ENCODE measurements at regions not wholly inside any gene's neighbourhood (a gene's known extent, or its start where the extent isn't known, plus 50 kb on each side); places are given as distances from the start of the nearest gene placed in this dataset.

DNA sequence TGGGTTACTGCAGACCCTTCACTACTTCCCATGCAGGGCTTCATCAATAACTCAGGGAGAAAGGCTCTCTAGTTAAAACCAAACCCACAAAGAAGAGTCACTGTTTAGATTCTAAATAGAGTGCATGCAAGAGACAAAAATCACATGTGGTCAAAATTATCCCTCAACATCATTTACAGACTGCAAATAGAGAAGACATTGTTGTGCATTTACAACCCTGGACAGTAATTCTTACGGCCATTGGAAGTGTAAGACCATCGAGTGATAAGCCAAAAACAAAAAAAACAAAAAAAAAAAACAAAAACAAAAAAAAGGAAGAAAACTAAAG lies 93.4 kb downstream of the RASSF10 start:
- Histone ChIP-seq H3K23ac (ENCODE audit: low read length in 2 of 2) (no peak overlapping the region), H4K8ac (ENCODE audit: low read length) (no peak overlapping the region), H4K91ac (ENCODE audit: low read length) (no peak overlapping the region), H3K36me3 (ENCODE audit: control insufficient read depth in 1 of 2, insufficient read depth in 2 of 2, low read depth in 1 of 2, low read length in 2 of 2) (no peaks in the 10 kb centered on the region), H3K4ac (ENCODE audit: low read depth in 1 of 2, low read length in 2 of 2) (no peak overlapping the region), H3K18ac (ENCODE audit: low read depth in 1 of 2, low read length in 2 of 2) (no peak overlapping the region), H3K4me3 (ENCODE audit: insufficient read depth in 1 of 2, low read depth in 1 of 2, low read length in 2 of 2) (no peak overlapping the region), H3K79me1 (replicated peaks; ENCODE audit: low read length, poor library complexity, severe bottlenecking) (no peaks in the 10 kb centered on the region), H3K27ac (ENCODE audit: low read length, poor library complexity, severe bottlenecking) (no peak overlapping the region), H2BK12ac (ENCODE audit: low read length in 2 of 2) (no peak overlapping the region), H3K27me3 (ENCODE audit: control insufficient read depth in 1 of 2, insufficient read depth in 1 of 2, low read length in 2 of 2) (peaks cover 0 to 54% of the 10 kb centered on the region in 2 experiments), H2BK5ac (ENCODE audit: low read depth, low read length, poor library complexity, severe bottlenecking) (no peak overlapping the region), H2BK15ac (ENCODE audit: low read depth, poor library complexity, severe bottlenecking) (no peak overlapping the region), H3K9ac (ENCODE audit: low read length) (no peak overlapping the region), H2AK5ac (ENCODE audit: low read length, severe bottlenecking) (no peak overlapping the region), H2AFZ (ENCODE audit: low read depth, low read length) (no peak overlapping the region), H3K9me3 (ENCODE audit: control insufficient read depth, low read length) (no peaks in the 10 kb centered on the region), H2BK120ac (ENCODE audit: low read depth, low read length) (no peak overlapping the region), H3K4me2 (ENCODE audit: low read length, poor library complexity, severe bottlenecking) (no peak overlapping the region), H3K4me1 (ENCODE audit: control insufficient read depth, insufficient read depth, low read depth, low read length) (no peaks in the 10 kb centered on the region), H3K14ac (ENCODE audit: low read length in 2 of 2) (no peak overlapping the region)
- no peak for DNase-seq
- 97% methylated on average over 2 of the region's 2 CpGs for WGBS

DNA sequence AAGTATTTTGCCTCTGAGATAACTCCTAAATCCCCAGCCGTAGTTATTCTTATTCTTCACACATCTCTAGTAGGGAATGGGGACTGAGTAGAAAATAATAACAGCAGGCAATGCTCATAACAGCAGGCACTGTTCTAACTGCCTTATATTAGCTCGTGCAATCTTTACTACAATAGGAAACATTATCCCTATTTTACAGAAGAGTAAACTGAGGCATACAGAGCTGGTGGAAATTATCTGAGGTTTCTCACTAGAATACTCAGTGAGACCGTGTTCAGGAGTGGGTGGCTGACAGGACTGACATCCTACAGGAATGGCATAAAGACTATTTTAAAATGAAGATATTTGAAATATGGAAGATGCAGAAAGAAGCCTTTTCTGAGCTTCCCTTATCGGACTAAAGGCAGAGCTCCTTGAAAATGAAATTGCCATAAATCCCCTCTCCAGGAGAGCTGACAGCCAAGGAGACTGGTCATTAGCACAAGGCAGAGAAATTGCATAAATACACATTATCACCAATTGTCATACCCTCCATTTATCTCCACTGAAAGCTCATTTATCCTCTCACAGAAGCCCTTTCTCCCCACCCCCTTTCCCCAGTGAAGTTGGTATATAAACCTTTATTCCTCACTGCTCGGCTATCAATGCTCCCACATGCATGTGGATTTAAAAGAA lies 93.9 kb downstream of the RASSF10 start:
- Histone ChIP-seq H3K27ac (ENCODE audit: low read length, poor library complexity, severe bottlenecking) (no peak overlapping the region), H3K14ac (ENCODE audit: low read length in 2 of 2) (no peak overlapping the region), H3K27me3 (ENCODE audit: control insufficient read depth in 1 of 2, insufficient read depth in 1 of 2, low read length in 2 of 2) (peaks cover 0 to 57% of the 10 kb centered on the region in 2 experiments), H3K9me3 (ENCODE audit: control insufficient read depth, low read length) (no peaks in the 10 kb centered on the region), H3K4ac (ENCODE audit: low read depth in 1 of 2, low read length in 2 of 2) (no peak overlapping the region), H3K9ac (ENCODE audit: low read length) (no peak overlapping the region), H3K4me3 (ENCODE audit: insufficient read depth in 1 of 2, low read depth in 1 of 2, low read length in 2 of 2) (no peak overlapping the region), H3K4me1 (ENCODE audit: control insufficient read depth, insufficient read depth, low read depth, low read length) (no peaks in the 10 kb centered on the region), H3K36me3 (ENCODE audit: control insufficient read depth in 1 of 2, insufficient read depth in 2 of 2, low read depth in 1 of 2, low read length in 2 of 2) (no peaks in the 10 kb centered on the region), H3K79me1 (replicated peaks; ENCODE audit: low read length, poor library complexity, severe bottlenecking) (no peaks in the 10 kb centered on the region), H4K8ac (ENCODE audit: low read length) (no peak overlapping the region), H2BK5ac (ENCODE audit: low read depth, low read length, poor library complexity, severe bottlenecking) (no peak overlapping the region), H3K4me2 (ENCODE audit: low read length, poor library complexity, severe bottlenecking) (no peak overlapping the region), H2BK12ac (ENCODE audit: low read length in 2 of 2) (no peak overlapping the region), H2BK120ac (ENCODE audit: low read depth, low read length) (no peak overlapping the region), H3K18ac (ENCODE audit: low read depth in 1 of 2, low read length in 2 of 2) (no peak overlapping the region), H2AK5ac (ENCODE audit: low read length, severe bottlenecking) (no peak overlapping the region), H2AFZ (ENCODE audit: low read depth, low read length) (no peak overlapping the region), H2BK15ac (ENCODE audit: low read depth, poor library complexity, severe bottlenecking) (no peak overlapping the region), H4K91ac (ENCODE audit: low read length) (no peak overlapping the region), H3K23ac (ENCODE audit: low read length in 2 of 2) (no peak overlapping the region)
- WGBS, result 64% methylated on average over 3 of the region's 5 CpGs
- no peak for DNase-seq

DNA sequence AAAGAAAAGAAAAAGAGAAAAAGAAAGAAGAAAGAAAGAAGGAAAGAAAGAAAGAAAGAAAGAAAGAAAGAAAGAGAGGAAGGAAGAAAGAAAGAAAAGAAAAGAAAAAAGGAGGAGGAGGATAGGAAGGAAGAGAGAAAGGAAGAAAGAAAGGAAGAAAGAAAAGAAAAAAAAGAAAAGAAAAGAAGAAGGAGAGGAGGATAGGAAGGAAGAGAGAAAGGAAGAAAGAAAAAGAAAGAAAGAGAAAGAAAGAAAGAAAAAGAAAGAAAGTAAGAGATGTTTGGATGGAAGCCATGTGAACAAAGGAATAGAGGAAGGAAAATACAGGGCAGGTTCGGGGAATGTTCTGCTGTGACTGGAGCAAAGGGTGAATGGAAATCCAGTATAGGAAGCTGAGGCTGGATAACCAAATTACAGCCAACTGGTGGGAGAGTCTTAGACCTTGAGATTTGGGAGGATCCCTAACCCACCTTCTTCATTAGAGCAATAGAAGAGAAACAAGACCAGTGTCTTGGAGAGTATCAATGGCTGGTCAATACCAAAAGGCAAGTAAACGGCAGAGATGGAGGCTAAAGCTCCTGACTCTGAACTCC lies 94.9 kb downstream of the RASSF10 start:
- Histone ChIP-seq H3K4ac (ENCODE audit: low read depth in 1 of 2, low read length in 2 of 2) (no peak overlapping the region), H2BK120ac (ENCODE audit: low read depth, low read length) (no peak overlapping the region), H2BK12ac (ENCODE audit: low read length in 2 of 2) (no peak overlapping the region), H3K18ac (ENCODE audit: low read depth in 1 of 2, low read length in 2 of 2) (no peak overlapping the region), H2AK5ac (ENCODE audit: low read length, severe bottlenecking) (no peak overlapping the region), H3K27me3 (ENCODE audit: control insufficient read depth in 1 of 2, insufficient read depth in 1 of 2, low read length in 2 of 2) (peaks cover 0 to 48% of the 10 kb centered on the region in 2 experiments), H3K4me1 (ENCODE audit: control insufficient read depth, insufficient read depth, low read depth, low read length) (peaks cover under 1% of the 10 kb centered on the region), H3K27ac (ENCODE audit: low read length, poor library complexity, severe bottlenecking) (no peak overlapping the region), H3K9me3 (ENCODE audit: control insufficient read depth, low read length) (peaks cover 9% of the 10 kb centered on the region), H4K8ac (ENCODE audit: low read length) (no peak overlapping the region), H4K91ac (ENCODE audit: low read length) (no peak overlapping the region), H2BK5ac (ENCODE audit: low read depth, low read length, poor library complexity, severe bottlenecking) (no peak overlapping the region), H3K23ac (ENCODE audit: low read length in 2 of 2) (no peak overlapping the region), H3K14ac (ENCODE audit: low read length in 2 of 2) (no peak overlapping the region), H3K36me3 (ENCODE audit: control insufficient read depth in 1 of 2, insufficient read depth in 2 of 2, low read depth in 1 of 2, low read length in 2 of 2) (no peaks in the 10 kb centered on the region), H3K4me3 (ENCODE audit: insufficient read depth in 1 of 2, low read depth in 1 of 2, low read length in 2 of 2) (no peak overlapping the region), H2BK15ac (ENCODE audit: low read depth, poor library complexity, severe bottlenecking) (no peak overlapping the region), H2AFZ (ENCODE audit: low read depth, low read length) (no peak overlapping the region), H3K79me1 (replicated peaks; ENCODE audit: low read length, poor library complexity, severe bottlenecking) (no peaks in the 10 kb centered on the region), H3K4me2 (ENCODE audit: low read length, poor library complexity, severe bottlenecking) (no peak overlapping the region), H3K9ac (ENCODE audit: low read length) (no peak overlapping the region)
- WGBS, result 69% methylated on average over 2 of the region's 2 CpGs
- no peak for DNase-seq

- no peaks in the 10 kb centered on the region for H3K79me1 ChIP-seq (replicated peaks; ENCODE audit: low read length, poor library complexity, severe bottlenecking)
- H2BK15ac ChIP-seq (ENCODE audit: low read depth, poor library complexity, severe bottlenecking), result no peak overlapping the region
- no peak overlapping the region for H4K91ac ChIP-seq (ENCODE audit: low read length)
- no peak overlapping the region for H3K14ac ChIP-seq (ENCODE audit: low read length in 2 of 2)
- no peak overlapping the region for H2AK5ac ChIP-seq (ENCODE audit: low read length, severe bottlenecking)
- H3K4me2 ChIP-seq (ENCODE audit: low read length, poor library complexity, severe bottlenecking), result no peak overlapping the region
- peaks cover 2% of the 10 kb centered on the region for H3K4me1 ChIP-seq (ENCODE audit: control insufficient read depth, insufficient read depth, low read depth, low read length)
- H3K27me3 ChIP-seq (ENCODE audit: control insufficient read depth in 1 of 2, insufficient read depth in 1 of 2, low read length in 2 of 2), result peaks cover 0 to 48% of the 10 kb centered on the region in 2 experiments
- H3K9ac ChIP-seq (ENCODE audit: low read length), result no peak overlapping the region
- WGBS, result 79% methylated on average over 2 of the region's 5 CpGs
- H3K36me3 ChIP-seq (ENCODE audit: control insufficient read depth in 1 of 2, insufficient read depth in 2 of 2, low read depth in 1 of 2, low read length in 2 of 2), result no peaks in the 10 kb centered on the region
- no peak overlapping the region for H2BK5ac ChIP-seq (ENCODE audit: low read depth, low read length, poor library complexity, severe bottlenecking)
- H4K8ac ChIP-seq (ENCODE audit: low read length), result no peak overlapping the region
- DNase-seq, result no peak
- H3K18ac ChIP-seq (ENCODE audit: low read depth in 1 of 2, low read length in 2 of 2), result no peak overlapping the region
- no peak overlapping the region for H3K23ac ChIP-seq (ENCODE audit: low read length in 2 of 2)
- no peak overlapping the region for H3K27ac ChIP-seq (ENCODE audit: low read length, poor library complexity, severe bottlenecking)
- peaks cover 11% of the 10 kb centered on the region for H3K9me3 ChIP-seq (ENCODE audit: control insufficient read depth, low read length)
- H2BK12ac ChIP-seq (ENCODE audit: low read length in 2 of 2), result no peak overlapping the region
- H2BK120ac ChIP-seq (ENCODE audit: low read depth, low read length), result no peak overlapping the region
- H3K4me3 ChIP-seq (ENCODE audit: insufficient read depth in 1 of 2, low read depth in 1 of 2, low read length in 2 of 2), result no peak overlapping the region
- no peak overlapping the region for H3K4ac ChIP-seq (ENCODE audit: low read depth in 1 of 2, low read length in 2 of 2)
- no peak overlapping the region for H2AFZ ChIP-seq (ENCODE audit: low read depth, low read length)
These were observed 95.6 kb downstream of the RASSF10 start for GRCh38 chr11:13104619-13105236.
